Calu3 (cell line): ENCODE measurements at regions not wholly inside any gene's neighbourhood (a gene's known extent, or its start where the extent isn't known, plus 50 kb on each side); places are given as distances from the start of the nearest gene placed in this dataset.

Experiments
- BruUV-seq: library from RNA; stranded (reverse); fragments of 400-500 nt; replicated peaks from 2 replicates; lab custom pipeline; 2021; lab: Mats Ljungman, UMichigan
- CTCF ChIA-PET: fragments of 300-600 bp; sonication (Branson Sonifier 250); formaldehyde crosslinking; loops from one replicate; lab custom pipeline; 2022; ENCODE audit warnings: antibody characterized with exemption; lab: Charles Lee
- DNase-seq: peaks from one replicate; pipeline ENCODE4 v3.0.0; 2022
- H3K27ac Mint-ChIP-seq: one replicate; pipeline ENCODE4 v1.8.0; 2022; ENCODE audit warnings: mixed read lengths; ENCODE audit not compliant: unreplicated experiment
- H3K27me3 Mint-ChIP-seq: one replicate; pipeline ENCODE4 v1.8.0; 2022; ENCODE audit warnings: mixed read lengths; ENCODE audit not compliant: unreplicated experiment
- H3K36me3 Mint-ChIP-seq: one replicate; pipeline ENCODE4 v1.8.0; 2022; ENCODE audit warnings: mild to moderate bottlenecking, moderate library complexity, mixed read lengths; ENCODE audit not compliant: insufficient read depth, unreplicated experiment
- H3K4me1 Mint-ChIP-seq: one replicate; pipeline ENCODE4 v1.8.0; 2022; ENCODE audit warnings: mild to moderate bottlenecking, low read depth, mixed read lengths; ENCODE audit not compliant: unreplicated experiment
- H3K4me3 Mint-ChIP-seq: one replicate; pipeline ENCODE4 v1.8.0; 2022; ENCODE audit warnings: mild to moderate bottlenecking, low read depth, moderate library complexity, mixed read lengths; ENCODE audit not compliant: unreplicated experiment
- H3K9me3 Mint-ChIP-seq: one replicate; pipeline ENCODE4 v1.8.0; 2022; ENCODE audit warnings: low read depth, mixed read lengths; ENCODE audit not compliant: unreplicated experiment
- intact Hi-C: fragments of 100-400 bp; cut with micrococcal nuclease; formaldehyde crosslinking; loops from one replicate; pipeline ENCODE4 v1.10.0; 2022; ENCODE audit not compliant: unreplicated experiment
- TF ChIP-seq, protein P1 (sequence below): fragments of 200-600 bp; IDR thresholded peaks from one replicate; pipeline ENCODE4 v1.8.0; 2022; ENCODE audit warnings: antibody characterized with exemption; ENCODE audit not compliant: unreplicated experiment

DNA sequence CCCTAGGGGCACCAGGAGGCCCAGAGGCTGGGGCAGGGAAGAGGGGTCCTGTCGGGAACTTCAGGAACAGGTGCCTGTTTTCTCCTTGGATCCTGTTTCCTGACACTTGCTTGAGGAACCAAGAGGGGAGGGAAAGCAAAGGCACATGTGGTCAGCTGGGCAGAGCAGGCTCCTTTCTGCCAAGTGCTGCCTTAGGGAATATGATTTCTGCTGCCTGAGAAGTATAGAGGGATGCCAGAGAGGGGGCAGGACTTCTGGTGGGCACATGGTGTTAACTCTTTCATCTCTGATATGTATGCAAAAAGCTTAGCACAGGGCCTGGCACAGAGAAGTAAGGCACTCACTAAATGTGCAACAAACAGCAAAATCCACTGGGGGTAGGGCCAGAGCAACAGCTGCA lies 51.2 kb upstream of the PJA1 start:
- intact Hi-C loops: no loop called here
- BruUV-seq: no TSS peak
- Mint-ChIP-seq H3K36me3 (no peaks in the 10 kb centered on the region), H3K4me1 (no peaks in the 10 kb centered on the region), H3K27me3 (no peaks in the 10 kb centered on the region), H3K4me3 (no peak overlapping the region), H3K9me3 (no peaks in the 10 kb centered on the region), H3K27ac (no peak overlapping the region)
- TF ChIP-seq, protein P1, sequence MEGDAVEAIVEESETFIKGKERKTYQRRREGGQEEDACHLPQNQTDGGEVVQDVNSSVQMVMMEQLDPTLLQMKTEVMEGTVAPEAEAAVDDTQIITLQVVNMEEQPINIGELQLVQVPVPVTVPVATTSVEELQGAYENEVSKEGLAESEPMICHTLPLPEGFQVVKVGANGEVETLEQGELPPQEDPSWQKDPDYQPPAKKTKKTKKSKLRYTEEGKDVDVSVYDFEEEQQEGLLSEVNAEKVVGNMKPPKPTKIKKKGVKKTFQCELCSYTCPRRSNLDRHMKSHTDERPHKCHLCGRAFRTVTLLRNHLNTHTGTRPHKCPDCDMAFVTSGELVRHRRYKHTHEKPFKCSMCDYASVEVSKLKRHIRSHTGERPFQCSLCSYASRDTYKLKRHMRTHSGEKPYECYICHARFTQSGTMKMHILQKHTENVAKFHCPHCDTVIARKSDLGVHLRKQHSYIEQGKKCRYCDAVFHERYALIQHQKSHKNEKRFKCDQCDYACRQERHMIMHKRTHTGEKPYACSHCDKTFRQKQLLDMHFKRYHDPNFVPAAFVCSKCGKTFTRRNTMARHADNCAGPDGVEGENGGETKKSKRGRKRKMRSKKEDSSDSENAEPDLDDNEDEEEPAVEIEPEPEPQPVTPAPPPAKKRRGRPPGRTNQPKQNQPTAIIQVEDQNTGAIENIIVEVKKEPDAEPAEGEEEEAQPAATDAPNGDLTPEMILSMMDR: no peak
- CTCF ChIA-PET: no interaction called here
- DNase-seq: no peak

DNA sequence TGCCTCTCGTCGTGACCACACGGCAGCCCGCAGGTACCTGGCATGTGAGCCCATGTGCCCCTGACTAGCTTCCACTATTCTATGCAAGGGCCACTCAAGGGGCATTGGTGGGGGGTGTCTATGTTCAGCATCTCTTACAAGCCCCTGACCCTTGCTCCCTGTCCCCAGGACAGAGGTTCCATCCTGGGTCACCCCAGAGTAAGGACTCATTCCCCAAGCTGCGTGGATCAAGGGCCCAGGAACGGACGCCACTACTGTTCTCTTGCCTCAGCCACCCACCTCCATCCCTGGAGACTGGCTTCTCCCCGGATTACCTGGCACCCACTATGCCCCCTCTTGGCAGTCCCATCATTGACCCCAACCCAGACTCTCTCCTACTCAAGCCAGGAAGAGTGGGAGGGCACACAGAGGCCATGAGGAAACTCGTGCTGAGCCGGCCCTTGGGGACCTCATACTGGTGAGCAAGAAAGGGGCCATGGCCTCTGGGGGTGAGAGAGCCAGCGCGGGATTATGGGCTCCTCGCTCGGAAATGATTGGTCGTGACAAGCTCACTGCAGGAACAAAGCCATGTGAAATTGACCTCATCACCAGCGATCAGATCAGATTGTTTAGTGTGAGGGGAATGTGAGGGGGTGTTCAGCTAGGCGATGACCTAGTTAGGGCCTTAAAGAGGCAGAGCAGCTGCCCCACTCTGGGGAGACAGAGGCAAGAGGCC lies 50.1 kb upstream of the PJA1 start:
- no TSS peak for BruUV-seq
- Mint-ChIP-seq H3K27me3 (no peaks in the 10 kb centered on the region), H3K4me3 (no peak overlapping the region), H3K4me1 (no peaks in the 10 kb centered on the region), H3K9me3 (no peaks in the 10 kb centered on the region), H3K27ac (no peak overlapping the region), H3K36me3 (no peaks in the 10 kb centered on the region)
- intact Hi-C loops: no loop called here
- no peak for DNase-seq
- CTCF ChIA-PET: no interaction called here
- TF ChIP-seq, protein P1: no peak
